GM19438 (cell line): ENCODE measurements at regions not wholly inside any gene's neighbourhood (a gene's known extent, or its start where the extent isn't known, plus 50 kb on each side); places are given as distances from the start of the nearest gene placed in this dataset.

Experiments used
- ATAC-seq: cut with Tn5 transposase; IDR thresholded peaks from one replicate; pipeline ENCODE4 v1.9.1; 2021; ENCODE audit warnings: low read depth; ENCODE audit not compliant: unreplicated experiment

DNA sequence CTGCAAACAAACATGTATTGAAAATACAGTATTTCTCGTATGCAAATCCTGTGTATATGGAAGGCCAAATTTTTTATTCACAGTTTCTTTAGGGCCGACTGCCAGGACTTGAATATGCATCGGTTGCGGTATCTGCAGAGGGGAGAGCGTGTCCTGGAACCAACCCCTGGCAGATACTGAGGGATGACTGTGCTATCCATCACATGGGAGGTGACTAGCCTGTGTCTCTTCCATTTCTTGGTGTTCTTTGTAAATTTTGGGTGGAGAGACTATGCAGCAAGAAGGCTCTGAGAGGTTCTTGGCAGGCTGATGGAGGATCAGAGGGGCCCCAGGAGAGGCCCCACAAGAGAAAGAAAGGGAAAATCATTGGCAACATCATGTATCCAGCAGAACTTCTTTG lies 384.3 kb downstream of the YTHDC2 start:
- no peak for ATAC-seq

DNA sequence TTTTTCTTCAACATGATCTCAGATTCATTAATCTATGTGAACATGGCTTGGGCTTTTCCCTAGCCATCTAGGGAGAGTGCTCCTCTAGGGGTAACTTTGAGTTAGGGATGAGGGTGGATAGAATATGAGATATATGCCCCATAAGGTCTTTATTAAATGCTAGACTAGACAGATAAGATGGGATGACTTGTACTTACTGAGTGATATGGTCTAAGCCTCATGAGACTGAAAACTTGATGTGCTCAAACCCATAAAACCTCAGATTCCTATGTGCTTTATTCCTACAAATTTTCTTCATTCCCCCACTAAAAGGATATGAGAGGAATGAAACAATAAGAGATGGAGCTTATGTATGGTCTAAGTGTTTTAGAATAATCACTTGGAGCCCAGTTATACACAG lies 386.6 kb downstream of the YTHDC2 start:
- no peak for ATAC-seq

DNA sequence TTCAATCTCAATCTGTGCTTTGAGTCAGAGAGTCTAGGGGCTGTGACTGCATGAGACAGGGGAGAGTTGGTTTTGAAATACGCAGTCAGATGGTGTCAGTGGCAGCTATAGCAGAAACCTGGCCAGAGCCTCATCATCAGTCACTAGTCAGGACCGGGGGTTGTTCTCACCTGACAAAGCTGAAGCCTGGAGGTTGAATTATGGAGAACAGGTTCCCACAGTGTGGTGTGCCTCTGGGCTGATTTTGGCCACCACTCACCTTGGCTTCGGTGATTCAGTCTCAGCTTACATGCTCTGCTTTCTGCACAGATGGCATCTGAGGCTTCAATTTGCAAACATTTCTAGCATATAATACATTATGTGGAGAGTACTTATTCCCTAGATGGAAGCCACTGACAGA lies 387.3 kb downstream of the YTHDC2 start:
- ATAC-seq = no peak

DNA sequence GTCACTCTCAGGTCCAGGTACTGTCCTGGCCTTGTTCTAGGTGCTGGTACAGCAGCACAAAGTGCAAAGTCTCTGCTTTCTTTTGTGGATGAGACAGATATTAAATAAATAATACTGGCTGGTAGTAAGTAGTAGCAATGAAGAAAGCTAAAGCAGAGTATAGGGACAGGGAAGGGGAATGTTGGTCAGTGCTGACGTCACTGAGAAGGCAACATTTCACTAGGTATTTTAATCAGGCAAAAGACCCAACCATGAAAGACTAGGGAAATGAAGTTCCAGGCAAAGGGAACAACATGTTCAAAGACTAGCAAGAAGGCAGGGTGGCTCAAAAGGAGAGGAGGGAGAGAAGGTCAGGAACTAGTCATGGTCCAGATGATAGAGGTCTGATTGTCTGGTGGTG lies 388.2 kb downstream of the YTHDC2 start:
- no peak for ATAC-seq

DNA sequence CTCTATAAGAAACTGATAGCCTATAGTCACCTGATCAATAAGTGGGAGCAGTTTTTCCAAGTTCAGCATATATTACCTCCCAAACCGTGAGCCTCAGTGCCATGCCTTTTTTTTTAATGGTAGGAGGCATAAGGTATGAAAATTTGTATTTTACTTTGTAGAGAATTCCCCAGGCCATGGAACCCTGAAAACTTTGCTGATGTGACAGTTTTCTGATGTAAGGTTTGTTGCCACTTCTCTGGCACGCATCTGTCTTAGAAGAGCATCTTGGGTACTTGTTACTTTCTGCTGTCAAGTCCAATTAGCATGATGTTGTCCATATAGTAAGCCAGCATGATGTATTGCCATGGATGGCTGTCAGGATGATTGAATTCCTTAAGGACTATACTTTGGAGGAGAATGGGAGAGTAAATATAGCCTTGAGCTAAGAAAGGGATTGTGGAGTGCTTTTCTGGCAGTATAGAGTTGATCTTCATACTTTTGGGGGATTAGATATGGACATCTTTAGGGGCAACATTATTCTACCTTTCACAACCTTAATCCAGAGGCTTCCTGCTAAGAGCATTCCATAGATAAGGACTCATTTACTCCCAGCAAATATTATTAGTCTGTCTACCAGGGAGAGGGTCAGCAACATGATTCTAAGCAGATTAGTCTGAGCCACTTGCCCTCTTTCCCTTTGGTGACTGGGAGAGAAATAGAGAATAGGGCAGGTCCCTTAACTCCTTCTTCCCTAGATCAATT lies 389.6 kb downstream of the YTHDC2 start:
- no peak for ATAC-seq

DNA sequence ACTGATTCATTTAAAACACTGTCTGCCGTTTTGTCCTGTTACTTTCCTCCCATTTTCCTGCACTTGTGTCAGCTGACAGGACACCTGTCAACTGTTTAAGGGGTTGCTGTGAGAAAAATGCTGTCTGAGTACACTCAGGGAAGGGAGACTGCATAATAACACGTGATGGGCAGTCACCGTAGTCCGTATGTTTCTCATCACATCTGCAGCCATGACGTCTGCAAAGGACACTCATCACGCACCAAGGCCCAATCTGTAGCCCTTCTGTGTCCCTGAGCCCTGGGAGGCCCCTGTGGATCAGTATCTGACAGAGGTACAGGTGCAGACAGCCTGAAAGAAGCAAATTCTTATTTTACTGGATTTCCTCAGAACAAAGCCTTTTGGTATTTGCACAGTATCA lies 396.3 kb downstream of the YTHDC2 start:
- ATAC-seq = no peak

DNA sequence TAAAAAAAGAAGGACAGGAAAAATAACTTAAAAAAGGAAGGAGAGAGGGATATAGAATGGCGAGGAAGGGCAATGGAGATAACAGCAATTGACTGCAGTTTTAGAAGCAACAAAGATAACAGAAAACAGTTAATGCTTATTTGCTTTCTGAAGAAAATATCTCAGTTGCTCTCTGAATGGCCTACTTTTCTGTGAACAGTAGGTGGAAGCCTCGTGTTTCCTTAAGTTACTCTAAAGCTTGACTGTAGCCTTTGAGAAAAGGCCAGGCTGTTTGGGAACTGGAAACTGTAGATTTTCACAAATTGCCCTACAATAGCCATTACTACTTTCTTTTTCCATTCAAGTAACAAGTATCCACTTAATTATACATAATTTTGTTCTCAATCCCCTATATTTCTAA lies 404.5 kb downstream of the YTHDC2 start:
- no peak for ATAC-seq

DNA sequence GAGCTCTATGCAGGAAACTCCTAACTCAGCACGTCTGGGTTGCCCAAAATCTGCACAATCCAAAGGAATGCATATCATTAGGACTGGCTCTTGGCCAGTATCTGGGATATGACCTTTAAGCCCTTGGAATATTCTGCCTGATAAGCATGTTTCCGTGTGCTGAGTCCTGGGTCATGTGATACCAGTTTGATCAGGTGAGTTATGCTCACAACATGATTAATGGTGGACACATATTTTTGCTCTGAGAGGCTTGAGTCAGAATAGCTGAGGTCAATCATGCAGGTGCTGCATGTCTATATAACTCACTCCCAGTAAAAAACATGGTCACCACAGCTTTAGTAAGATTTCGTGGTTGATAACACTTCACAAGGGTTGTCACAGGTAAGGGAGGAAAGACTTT lies 408.8 kb downstream of the YTHDC2 start:
- ATAC-seq = no peak

DNA sequence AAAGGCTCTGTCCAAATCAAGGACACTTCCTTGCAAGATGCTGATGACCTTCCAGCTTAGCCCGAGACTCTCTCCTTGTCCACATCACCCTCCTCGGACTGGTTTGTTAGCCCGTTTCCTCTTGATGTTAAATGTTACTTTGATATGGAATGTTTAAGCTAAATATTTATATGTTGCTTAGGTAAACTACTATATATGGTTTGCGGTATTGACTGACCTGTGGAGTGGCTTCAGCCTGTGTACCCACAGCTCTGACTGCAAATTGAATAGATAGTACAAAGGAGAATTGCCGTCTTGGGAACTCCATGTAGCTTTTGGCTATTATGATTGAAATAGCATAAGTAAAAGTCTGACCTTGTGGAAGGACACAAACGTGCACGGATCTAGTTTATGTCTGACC lies 422.0 kb downstream of the YTHDC2 start:
- ATAC-seq = no peak

DNA sequence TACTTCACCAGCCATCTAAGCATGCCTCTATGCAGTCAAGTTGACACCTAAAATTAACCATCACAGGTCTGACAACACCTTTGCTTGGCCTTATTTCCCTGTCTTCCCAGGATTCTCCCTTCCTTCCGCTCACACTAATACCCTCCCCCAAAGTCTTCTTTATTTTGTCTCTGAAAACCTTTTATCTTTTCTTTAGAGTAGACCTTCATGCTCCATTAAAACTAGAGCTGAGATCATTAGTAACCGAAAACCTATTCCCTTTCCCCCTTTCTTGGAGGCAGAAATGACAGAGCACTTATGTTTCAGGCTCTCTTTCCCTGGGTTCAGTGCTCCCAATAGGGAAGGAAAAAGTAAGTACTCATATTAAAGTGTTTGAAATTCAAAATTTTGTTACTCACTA lies 423.8 kb downstream of the YTHDC2 start:
- ATAC-seq = no peak

DNA sequence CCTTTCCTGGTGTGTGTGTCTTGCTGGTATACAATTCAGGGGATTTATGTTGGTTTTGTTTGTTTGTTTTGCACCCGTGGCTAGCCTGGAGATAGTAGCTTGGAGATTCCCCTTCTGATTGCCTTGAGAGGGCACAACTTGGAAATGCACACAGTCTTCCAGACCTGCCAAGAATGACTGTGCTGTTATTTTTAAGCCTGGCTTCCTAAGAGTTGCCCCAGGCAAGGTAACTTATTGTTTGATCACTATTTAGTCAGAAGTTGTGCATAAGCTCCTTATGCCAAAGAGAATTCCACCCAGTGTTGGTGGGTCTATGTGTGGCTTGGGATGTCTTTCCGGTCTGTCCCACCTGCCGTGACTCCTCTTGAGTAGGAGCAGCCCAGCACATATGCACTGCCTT lies 421.9 kb upstream of the KCNN2 start:
- ATAC-seq = no peak

DNA sequence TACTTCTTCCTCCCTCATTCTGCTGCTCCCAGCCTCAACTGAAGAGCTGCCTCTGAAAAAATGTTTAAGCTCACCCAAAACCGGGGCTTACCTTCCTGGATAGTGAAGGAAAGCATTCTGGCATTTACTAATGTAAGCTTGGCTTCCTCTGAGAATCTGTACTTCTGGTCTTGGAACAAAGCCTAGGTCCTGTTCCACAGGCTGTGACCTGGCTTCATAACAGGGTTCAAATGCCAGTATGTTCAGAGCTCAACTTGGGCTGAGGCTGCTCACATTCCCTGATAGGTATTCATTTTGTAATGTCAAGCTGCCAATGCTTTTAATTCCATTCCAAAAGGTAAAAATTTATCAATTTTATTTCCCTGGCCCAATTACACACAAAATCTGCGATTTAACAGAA lies 411.7 kb upstream of the KCNN2 start:
- no peak for ATAC-seq

DNA sequence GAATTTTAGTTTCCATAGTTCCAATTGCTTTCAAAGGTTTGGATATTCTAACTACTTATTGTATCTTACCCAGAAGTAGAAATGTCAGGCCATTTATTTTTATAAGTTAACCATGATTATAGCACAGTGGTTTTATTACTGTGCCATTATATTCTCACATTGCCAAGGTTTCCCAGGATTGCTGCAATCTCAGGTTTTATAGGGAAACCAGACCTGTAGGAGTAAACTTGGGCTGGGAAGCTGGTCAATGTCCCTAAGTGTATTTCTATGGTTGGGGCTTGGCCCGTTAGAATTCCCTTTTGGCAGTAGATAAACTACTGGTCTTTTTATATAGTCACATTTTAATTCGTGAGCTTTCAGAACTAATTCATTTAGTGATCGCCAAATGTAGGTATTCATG lies 396.6 kb upstream of the KCNN2 start:
- no peak for ATAC-seq

DNA sequence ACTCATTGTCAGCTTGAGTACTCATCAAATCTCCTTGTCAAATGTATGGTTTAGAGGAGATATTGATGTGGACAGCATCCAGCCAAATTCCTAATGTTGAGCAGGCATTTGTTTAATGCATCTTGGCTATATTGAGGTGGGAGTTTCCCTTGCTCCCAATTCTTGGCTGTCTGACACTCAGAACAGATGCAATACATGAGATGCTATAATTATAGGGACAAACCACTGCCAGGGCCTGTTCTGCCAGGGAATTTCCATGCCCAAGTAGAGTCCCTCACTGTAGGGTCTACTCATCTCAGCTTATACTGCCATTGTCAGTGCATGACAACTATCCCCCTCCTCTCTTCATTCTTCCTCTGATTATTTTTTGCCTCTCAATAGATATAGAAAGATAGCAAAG lies 392.0 kb upstream of the KCNN2 start:
- no peak for ATAC-seq

DNA sequence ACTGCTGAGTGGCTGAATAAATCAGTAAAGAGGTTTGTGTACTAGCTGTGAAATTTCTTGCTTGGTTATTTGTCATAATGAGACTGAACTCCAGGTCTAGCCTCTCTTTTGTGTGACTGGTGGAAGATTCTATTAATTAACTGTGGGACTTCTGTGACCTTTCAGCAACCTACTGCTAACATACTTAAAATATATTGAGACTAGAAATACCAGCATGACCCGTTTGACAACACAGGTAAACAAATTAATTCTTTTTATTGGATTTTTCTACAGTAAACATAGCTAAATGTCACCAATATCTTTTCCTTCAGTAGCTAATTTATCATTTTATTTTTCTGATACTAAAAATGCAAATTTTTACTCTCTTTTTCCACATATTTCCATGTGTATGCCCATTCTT lies 390.4 kb upstream of the KCNN2 start:
- ATAC-seq = no peak

DNA sequence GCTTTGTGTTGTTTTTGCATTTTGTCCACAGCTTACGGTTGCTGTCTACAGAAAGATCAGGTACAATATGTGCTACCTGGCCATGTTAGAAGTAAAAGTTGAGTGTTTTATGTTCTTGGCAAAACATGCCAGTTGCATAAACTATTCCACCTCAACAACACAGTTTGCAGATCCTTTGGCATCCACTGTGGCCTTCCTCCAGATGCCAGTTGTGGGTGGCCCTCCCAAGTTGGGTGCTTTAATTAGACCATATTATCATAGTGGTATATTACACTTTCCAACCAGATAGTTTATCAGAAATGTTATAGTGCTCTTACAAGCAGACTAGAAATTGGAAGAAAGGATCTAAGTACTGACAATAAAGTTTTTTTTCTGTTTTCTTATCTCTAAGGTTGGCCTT lies 386.9 kb upstream of the KCNN2 start:
- no peak for ATAC-seq

DNA sequence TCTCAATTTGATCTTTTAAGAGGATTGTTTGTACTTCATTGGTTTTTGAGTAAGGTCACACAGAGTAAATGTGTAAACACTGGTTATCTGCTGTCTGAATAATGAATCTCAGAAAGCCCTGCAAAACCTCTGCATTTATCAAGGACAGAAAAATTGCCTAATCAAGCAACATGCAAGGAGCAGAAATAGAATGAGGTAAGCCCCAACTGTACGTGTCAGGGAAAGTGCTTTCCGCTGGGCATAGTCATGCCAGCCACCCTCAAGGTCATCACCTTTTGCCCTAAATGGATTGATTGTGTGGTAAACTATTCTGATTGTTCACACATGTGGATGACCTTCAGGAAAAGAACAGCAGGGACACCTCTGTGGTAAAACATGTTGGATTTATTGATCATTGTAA lies 376.9 kb upstream of the KCNN2 start:
- ATAC-seq = no peak

DNA sequence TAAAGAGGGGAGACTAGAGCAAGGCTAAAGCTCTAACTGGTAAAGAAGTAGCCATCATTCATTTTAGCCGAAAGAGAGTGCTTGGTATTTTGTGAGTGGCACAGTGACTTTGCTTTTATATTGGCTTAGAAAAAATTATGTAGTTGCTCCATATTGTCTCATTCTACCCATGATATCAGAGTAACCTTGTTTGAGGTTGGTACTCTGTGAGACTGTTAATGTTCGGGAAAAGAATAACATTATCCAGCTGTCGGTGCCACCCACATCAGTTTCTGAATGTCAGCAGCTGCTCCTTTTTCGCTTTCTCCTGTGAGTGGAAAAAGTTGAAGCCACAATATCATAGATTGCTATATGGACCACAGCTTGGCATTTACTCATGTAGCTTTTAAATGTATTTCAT lies 376.4 kb upstream of the KCNN2 start:
- no peak for ATAC-seq

DNA sequence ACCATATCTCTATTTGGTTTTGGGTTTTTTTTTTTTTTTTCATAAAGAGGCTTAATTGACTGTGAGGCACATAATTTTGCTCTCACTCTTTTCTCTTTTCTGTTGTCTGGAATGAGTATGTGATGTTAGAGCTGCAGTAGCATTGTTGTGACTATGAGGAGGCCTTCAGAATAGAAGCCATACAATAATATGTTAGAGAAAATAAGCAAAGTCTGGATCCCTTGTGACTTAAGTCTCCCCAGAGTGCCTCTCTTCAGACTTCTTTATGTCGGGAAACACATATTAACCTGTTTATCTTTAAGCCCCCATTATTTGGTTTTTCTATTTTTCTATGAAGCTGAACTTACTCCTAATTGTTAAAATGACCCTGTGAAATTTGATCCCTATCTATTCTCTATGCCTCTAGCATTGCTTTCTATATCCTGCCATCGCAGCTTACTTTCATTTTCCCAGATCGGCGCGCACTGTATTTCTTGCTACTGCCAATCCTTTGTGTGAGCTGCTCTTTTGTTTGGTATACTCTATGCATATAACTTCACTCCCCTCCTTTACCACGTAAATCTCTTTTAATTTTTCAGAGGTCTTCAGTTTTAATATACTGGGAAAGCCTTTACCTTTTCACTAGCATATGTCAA lies 372.5 kb upstream of the KCNN2 start:
- no peak for ATAC-seq

DNA sequence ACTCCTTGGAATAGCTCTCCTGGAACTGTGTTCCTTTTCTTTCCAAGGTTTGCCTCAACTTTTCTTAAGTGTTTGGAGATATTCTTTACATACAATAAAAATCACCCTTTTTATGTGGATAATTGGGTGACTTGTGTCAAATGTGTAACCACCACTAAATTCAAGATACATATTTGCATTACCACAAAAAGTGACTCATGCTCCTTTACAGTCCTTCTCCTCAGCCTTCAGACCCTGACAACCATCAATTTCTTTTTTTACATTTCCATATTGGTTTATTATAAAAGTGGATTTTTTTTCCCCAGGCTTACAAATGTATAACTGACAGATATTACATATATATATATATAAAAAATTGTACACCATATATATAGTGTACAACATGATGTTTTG lies 372.0 kb upstream of the KCNN2 start:
- no peak for ATAC-seq

DNA sequence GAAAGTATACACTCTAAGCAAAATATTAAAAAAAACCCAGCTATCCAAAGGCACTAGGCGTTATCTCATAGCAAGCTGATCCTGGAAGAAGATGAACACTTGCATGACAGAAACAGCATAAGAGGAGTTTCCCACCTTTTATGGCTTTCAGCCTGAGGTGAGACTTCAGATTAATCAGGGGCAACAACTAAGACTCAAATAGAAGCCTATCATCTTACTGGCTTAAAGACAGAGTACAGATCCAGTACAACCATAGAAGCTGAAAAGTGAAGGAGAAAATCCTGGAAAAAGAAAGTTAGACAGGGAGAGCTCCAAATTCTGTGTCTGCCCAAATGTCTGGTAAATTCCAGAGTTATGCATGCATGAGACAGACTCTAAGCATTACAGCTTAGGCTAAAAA lies 360.8 kb upstream of the KCNN2 start:
- ATAC-seq = no peak

DNA sequence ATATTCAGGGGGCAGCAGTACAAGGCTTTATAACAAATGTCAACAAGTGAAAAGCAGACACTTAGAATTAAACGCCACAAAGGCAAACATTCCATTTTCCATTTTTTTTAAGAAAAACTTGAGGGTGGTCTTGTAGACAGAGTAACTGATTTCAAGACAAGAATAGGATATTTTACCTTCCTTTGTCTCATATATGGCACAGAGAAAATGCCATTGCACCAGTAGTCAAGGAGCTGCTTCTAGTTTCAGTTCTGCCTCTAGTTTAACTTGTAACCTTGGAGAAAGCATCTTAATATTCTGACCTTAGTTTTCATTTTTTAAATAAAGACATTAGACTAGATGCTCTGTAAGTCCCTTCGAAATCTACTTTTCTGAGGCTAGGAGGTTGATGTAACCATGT lies 355.3 kb upstream of the KCNN2 start:
- no peak for ATAC-seq

DNA sequence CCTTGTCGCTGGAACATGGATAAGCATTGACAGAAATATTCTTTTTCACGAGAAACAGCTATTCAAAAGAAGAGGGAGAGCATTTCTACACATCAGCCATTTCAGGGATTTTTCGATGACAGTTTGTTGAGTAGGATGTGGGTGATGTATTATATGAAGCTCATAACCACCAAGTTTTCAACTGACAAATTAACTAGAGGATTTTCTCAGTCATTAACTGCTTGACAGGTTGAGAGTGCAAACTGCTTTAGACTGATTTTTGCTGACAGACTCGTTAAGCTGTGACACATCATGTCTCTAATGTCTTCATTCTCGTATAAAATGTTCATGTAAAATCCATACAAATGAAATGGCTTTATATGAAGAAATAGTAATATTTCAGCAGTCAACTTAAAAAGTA lies 354.2 kb upstream of the KCNN2 start:
- no peak for ATAC-seq
